ENCODE measurements at regions not wholly inside any gene's neighbourhood (a gene's known extent, or its start where the extent isn't known, plus 50 kb on each side); places are given as distances from the start of the nearest gene placed in this dataset.
"Not testable (repeated sequence)": the region's sequence is repeated elsewhere in the genome, so short reads cannot be mapped to it uniquely, and the experiment has no call there.

DNA sequence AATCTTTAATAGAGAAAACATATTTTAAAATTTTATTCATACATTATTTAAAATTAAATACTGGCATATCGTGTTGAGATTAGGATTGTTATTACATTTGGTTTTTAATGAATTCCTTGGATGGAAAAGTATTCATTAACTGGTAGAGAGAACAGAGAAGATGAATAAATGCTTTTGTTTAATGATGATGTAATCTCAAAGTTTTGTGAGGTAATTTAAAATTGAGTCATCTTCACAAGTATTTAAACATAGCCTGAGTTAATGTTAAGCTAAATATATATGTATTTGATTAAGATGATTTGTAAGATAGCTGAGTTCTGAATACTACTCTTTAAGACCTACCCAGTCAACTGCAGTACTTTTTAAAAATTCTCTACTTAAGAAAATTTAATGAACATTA lies 713.4 kb upstream of the VRK2 start:
- no peak for ATAC-seq
- no peak for DNase-seq

- no peak for DNase-seq
- no peak for ATAC-seq
These were observed 703.1 kb upstream of the VRK2 start for GRCh38 chr2:57343391-57344006.

DNA sequence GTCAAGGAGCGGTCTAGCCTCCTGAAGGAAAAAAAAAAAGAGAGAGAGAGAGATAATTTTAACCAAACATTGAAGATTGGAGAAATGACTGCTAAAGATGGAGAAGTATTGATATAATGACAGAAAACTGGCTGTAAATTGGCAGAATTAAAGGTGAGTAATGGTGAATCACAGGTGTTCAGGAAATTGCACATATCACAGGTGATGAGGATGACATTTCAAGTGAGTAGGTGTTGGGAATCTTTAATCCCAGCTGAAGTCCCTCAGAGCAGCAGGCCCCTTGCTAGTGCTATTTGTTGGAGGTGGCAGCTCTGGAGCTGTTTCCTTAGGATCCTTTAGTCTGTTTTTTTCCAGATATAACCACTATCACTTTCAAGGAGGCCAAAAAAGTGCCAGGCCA lies 678.4 kb upstream of the VRK2 start:
- ATAC-seq (no peak), DNase-seq (no peak)

DNA sequence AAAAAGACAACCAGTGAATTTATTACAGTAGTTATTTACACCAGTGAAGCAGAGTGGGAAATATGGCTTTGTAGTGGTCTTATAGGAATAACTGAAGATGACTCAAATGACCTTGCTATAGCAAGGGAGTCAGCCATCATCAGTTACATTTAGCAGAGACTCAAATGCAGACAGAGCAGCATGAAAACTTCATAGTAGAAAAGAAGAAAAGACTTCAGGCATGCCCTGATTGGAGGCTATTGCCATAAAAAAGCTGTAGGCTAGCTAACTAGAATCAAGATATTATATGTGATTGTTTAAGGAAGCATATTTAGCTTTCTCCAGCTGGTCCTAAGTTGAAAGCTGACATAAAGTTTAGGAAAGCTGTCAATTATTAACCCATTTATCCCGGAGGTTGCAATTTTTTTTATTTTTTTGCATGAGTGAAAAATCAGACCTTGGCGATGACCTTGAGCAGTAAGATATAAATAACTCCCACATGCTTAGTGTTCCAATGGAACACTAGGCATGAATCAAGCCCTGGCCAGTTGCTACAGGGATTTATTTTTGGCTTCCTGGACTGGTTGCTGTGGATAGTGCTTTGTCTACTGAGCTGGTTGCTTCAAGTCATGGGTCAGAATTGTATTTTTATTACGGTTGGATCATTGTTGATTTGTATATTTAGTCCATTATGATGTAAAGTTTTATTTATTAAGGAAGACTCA lies 675.6 kb upstream of the VRK2 start:
- ATAC-seq (no peak), DNase-seq (no peak)

GRCh38 chr2:57372237-57372984 lies 674.2 kb upstream of the VRK2 start:
- ATAC-seq (no peak), DNase-seq (no peak)

DNA sequence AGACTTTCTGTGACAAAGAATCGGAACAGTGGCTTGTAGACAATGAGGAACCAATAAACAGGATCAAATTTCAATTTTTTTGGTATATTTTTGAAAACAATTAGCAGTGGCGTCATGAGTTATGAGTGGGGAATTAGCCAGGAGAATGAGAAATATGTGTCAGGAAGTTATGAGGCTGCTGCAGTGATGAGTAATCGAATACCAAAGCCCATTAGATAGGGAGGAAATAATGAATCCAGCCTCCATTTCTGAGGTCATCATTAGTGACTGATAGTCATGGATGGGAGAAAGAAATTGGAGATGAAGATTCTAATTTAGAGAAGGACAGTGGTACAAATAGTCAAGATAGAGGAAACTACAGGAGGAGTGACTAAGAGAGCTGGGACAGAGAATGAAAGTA lies 673.1 kb upstream of the VRK2 start:
- DNase-seq, result no peak
- ATAC-seq, result no peak

DNA sequence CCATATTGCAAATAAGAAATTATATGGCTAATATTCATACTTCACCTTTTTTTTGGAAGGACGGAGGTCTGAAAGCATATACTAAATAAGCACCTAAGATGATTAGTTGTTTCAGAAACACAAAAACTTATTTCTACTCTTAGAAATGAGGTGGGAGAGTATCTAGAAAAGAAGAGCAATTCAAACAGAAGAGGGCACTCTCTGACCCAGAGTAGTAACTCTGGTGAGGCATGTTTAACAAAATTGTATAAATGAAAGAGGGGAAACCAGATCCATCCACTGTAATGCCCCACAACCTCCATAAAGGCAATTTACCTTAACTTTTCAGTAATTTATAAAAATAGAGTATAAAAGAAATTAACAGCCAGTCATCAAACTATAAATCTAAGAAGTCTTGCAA lies 669.6 kb upstream of the VRK2 start:
- DNase-seq (no peak), ATAC-seq (no peak)

GRCh38 chr2:57386305-57386704 lies 660.3 kb upstream of the VRK2 start:
- ATAC-seq, result no peak

GRCh38 chr2:57396355-57397098 lies 650.1 kb upstream of the VRK2 start:
- DNase-seq (no peak), ATAC-seq (no peak)

More at GRCh38 chr2:57386305-57386704, 660.3 kb upstream of the VRK2 start:
- DNase-seq, result no peak

DNA sequence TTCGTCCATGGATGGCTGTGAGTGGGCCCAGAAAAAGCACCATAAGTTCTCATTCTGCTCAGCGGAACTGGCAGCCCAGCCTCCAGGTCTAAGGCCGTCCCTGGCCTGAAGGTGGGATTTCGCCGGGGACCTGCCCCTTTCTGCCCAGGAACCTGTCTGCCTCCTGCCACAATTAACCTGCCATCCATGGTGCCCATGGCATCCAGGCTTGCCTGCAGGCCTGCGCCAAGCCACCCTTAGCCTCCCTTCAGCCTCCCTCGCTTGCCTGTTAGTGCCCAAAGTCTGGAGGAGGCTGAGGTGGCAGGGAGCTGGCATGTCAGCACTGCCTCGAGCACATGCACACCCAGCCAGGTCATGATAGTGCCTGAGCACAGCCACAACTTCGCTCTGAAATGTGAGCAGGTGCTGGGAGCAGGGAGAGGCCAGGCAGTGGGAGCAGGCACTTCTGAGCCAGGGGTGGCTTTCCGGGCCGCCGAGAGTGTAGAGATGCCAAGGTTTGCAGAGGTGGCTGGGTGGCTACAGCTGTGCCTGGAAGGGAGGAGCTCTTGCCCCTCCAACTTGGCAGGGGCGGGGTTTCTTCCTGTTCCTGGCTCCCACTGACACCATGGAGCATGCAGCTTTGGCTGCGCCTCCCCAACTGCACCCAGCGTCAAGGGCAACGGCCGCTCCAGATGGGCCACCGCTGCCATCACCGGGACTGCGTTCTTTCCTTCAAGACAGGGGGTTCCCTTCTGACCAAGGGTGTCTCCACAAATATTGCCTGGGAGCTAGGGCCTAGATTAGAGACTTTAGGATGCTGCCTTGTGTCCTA lies 648.9 kb upstream of the VRK2 start:
- DNase-seq (no peak), ATAC-seq (peak; percentile 23)

DNA sequence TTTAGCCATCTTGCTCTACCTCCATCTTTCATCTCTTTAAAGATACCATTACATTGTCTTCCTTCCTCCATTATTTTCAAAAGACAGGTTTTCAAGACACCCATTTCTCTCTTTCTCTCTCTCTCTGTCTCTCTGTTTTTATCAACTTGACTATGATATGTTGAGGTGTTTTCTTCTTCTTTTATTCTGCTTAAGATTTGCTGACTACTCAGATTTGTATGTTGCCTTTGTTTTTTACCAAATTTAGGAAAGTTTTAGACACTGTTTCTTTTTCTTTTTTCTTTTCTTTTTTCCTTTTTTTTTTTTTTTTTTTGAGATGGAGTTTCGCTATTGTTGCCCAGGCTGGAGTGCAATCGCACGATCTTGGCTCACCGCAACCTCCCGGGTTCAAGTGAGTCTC lies 647.5 kb upstream of the VRK2 start:
- ATAC-seq, result no peak
- DNase-seq, result no peak

DNA sequence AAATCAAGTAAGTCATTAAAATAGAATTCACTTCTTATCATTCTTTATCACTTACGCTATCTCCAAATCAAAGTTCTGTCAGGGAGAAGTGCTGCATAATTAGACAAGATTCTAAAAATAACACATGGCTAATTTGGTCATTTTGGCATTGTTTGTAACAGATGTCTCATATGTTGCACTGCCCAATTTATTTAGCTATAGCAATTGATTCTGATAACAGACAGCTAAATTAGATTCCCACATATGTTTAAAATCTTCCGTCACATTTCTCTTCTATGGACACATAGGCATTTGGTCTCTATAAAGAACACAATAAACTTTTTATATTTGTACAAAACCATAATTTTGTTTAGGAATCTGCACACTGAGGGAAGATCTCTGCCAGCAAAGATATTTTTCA lies 644.5 kb upstream of the VRK2 start:
- ATAC-seq (no peak), DNase-seq (no peak)

- DNase-seq (no peak), ATAC-seq (no peak)
These were observed 643.9 kb upstream of the VRK2 start for GRCh38 chr2:57402755-57403154.

DNA sequence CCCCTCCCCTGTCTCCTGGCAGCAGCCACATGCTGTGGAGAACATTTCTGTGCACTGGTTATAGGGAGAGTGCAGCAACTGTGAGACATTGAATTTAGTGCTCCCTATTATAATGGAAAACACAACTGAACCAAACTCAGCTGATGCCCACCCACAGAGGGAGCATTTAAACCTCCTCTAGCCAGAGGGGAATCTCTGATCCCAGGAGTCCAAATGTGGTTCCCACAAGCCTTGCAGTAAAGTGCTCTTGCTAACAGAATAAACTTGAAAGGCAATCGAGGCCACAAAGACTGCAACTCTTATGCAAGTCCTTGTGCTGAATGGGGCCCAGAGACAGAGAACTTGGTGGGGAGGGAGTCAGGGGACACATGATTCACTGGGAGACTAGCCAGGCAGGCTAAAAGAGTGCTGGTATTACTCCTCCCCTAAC lies 638.8 kb upstream of the VRK2 start:
- DNase-seq, result no peak
- no peak for ATAC-seq

GRCh38 chr2:57408587-57408986 lies 638.0 kb upstream of the VRK2 start:
- DNase-seq, result no peak
- ATAC-seq, result no peak

DNA sequence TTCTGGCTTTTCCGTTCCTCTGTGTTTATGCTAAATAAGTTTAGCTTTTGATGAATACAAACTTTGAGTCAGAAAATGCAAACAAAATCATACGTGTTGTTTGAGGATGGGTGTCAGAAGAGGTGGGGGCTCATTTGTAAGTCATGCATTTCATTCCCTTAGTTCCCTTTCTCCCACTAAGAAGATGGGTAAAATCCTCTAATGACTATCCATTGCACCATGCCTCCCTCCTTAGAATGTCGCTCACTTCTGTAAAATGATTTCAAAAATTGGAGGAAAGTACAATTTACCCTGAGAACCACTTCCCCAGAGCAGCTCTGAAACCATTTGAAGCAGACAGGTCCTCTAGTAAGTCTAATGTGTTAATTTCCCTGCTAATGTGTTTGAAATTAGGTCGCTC lies 629.6 kb upstream of the VRK2 start:
- no peak for DNase-seq
- no peak for ATAC-seq

DNA sequence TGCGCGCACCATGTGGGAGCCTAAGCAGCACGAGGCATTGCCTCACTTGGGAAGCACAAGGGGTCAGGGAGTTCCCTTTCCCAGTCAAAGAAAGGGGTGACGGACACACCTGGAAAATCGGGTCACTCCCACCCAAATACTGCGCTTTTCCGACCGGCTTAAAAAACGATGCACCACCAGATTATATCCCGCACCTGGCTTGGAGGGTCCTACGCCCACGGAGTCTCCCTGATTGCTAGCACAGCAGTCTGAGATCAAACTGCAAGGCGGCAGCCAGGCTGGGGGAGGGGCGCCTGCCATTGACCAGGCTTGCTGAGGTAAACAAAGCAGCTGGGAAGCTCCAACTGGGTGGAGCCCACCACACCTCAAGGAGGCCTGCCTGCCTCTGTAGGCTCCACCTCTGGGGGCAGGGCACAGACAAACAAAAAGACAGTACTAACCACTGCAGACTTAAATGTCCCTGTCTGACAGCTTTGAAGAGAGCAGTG lies 627.7 kb upstream of the VRK2 start:
- ATAC-seq, DNase-seq: not testable (repeated sequence)

DNA sequence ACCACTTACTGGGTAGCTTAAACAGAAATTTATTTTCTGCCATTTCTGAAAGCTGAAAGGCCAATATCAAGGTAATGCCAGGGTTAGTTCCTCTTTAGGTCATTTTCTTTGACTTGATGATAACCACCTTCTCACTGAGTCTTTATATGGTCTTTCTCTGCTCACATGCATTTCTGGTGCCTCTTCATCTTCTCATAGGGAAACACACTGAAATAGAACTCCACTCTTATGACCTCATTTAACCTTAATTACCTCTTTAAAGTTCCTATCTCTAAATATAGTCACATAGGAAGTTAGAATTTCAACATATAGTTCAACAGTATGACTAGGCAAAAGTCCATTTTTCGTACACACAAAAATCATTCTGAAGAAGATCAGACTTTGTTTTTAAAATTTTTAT lies 616.8 kb upstream of the VRK2 start:
- DNase-seq (no peak), ATAC-seq (no peak)

DNA sequence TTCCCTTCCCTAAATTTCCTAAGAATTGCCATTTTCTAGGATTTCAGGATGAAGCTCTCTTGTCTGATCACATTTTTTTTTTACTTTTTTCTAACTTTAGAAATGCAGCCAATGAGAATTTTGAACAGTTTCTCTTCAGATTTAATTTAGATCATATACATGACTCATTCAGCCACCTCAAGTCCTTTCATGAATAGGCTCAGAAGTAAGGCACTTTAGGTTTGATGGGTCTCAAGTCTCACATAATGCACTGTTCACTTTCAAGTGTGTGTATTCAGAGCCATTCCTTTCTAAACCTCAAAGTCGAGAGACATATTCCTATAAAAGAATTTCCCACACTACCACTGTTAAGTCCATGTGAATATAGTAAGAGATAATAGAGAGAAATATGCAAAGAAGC lies 614.1 kb upstream of the VRK2 start:
- ATAC-seq (no peak), DNase-seq (no peak)

GRCh38 chr2:57434441-57434840 lies 612.2 kb upstream of the VRK2 start:
- no peak for ATAC-seq

GRCh38 chr2:57434972-57435371 lies 611.6 kb upstream of the VRK2 start:
- ATAC-seq (no peak), DNase-seq (no peak)

More at GRCh38 chr2:57434441-57434840, 612.2 kb upstream of the VRK2 start:
- DNase-seq, result no peak

GRCh38 chr2:57437077-57437476 lies 609.5 kb upstream of the VRK2 start:
- no peak for DNase-seq

More at GRCh38 chr2:57437077-57437476, 609.5 kb upstream of the VRK2 start:
- no peak for ATAC-seq
